ENCODE measurements at regions not wholly inside any gene's neighbourhood (a gene's known extent, or its start where the extent isn't known, plus 50 kb on each side); places are given as distances from the start of the nearest gene placed in this dataset. TPM values are rescaled to one million over a fixed set of nuclear protein-coding genes. Genes with fewer than 3 reads are reported as not detected.

DNA sequence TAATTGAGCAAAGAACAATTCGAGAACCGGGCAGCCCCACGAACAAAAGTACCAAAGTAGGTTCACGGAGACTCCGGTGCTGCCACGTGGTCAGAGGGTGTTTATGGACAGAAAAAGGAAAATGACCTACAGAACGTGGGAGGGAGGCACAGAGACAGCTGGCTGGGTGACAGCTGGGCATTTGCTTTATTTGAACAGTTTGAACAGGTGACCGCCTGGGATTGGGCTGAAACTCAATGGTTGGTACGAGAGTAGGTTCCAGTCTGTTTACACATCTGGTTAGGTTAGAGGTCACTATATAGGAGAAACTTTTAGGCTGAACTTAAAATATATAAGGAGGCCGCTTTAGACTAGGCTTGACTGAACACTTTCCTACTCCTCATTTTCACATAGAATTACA, 50.6 kb upstream of the CELF2 start:
- H2BK12ac ChIP-seq (ENCODE audit: low read length), result no peak overlapping the region
- H3K4ac ChIP-seq (ENCODE audit: low read length), result no peak overlapping the region
- H2BK15ac ChIP-seq (ENCODE audit: low read length), result no peak overlapping the region
- H2AFZ ChIP-seq (ENCODE audit: low read length), result no peak overlapping the region
- H2BK120ac ChIP-seq (ENCODE audit: low read depth, low read length), result no peak overlapping the region
- no peaks in the 10 kb centered on the region for H3K36me3 ChIP-seq (replicated peaks in 1 of 2; ENCODE audit: control insufficient read depth in 2 of 2, insufficient read depth in 2 of 2, low read length in 2 of 2)
- H3K79me1 ChIP-seq (ENCODE audit: low read depth, low read length), result no peaks in the 10 kb centered on the region
- no peak overlapping the region for H3K27ac ChIP-seq (replicated peaks; ENCODE audit: low read length)
- no peaks in the 10 kb centered on the region for H3K9me3 ChIP-seq (replicated peaks in 1 of 2; ENCODE audit: control insufficient read depth in 2 of 2, insufficient read depth in 1 of 2, low read depth in 1 of 2, low read length in 2 of 2)
- H3K4me3 ChIP-seq (ENCODE audit: low read length in 2 of 2), result no peak overlapping the region
- no peaks in the 10 kb centered on the region for H3K27me3 ChIP-seq (ENCODE audit: control insufficient read depth in 3 of 3, insufficient read depth in 3 of 3, low read depth in 1 of 3, low read length in 3 of 3)
- H2AK5ac ChIP-seq (ENCODE audit: low read depth, low read length), result no peak overlapping the region
- H2BK5ac ChIP-seq (ENCODE audit: low read length), result no peak overlapping the region
- no peak overlapping the region for H3K14ac ChIP-seq (ENCODE audit: low read length)
- H3K4me1 ChIP-seq (ENCODE audit: control insufficient read depth in 2 of 2, insufficient read depth in 1 of 2, low read depth in 1 of 2, low read length in 2 of 2), result peaks cover 0 to 5% of the 10 kb centered on the region in 2 donors
- H3K9ac ChIP-seq (ENCODE audit: low read depth, low read length, poor library complexity), result no peak overlapping the region
- H3K23ac ChIP-seq (ENCODE audit: low read depth, low read length, poor library complexity), result no peak overlapping the region
- H3K18ac ChIP-seq (ENCODE audit: low read length), result no peak overlapping the region
- no CpG with 5 or more reads among the region's 10 CpGs for WGBS, 2 donors (ENCODE audit: extremely low coverage in 2 of 2, insufficient read length in 2 of 2, insufficient replicate concordance in 1 of 2)
- no peak overlapping the region for H4K91ac ChIP-seq (ENCODE audit: low read depth, low read length, poor library complexity)
- H4K8ac ChIP-seq (ENCODE audit: low read depth, low read length), result no peak overlapping the region
- no peak overlapping the region for H3K4me2 ChIP-seq (ENCODE audit: insufficient read depth, low read length, poor library complexity, severe bottlenecking)
- no peak for DNase-seq (ENCODE audit: low spot score)

GRCh38 chr10:10967581-10968256, 50.0 kb upstream of the CELF2 start:
- Histone ChIP-seq H3K23ac (ENCODE audit: low read depth, low read length, poor library complexity) (no peak overlapping the region), H2BK15ac (ENCODE audit: low read length) (no peak overlapping the region), H3K4me2 (ENCODE audit: insufficient read depth, low read length, poor library complexity, severe bottlenecking) (no peak overlapping the region), H2AK5ac (ENCODE audit: low read depth, low read length) (no peak overlapping the region), H3K18ac (ENCODE audit: low read length) (peak overlapping the region; percentile 73), H4K91ac (ENCODE audit: low read depth, low read length, poor library complexity) (no peak overlapping the region), H3K9ac (ENCODE audit: low read depth, low read length, poor library complexity) (no peak overlapping the region), H2BK12ac (ENCODE audit: low read length) (no peak overlapping the region), H3K14ac (ENCODE audit: low read length) (no peak overlapping the region), H4K8ac (ENCODE audit: low read depth, low read length) (no peak overlapping the region), H2BK120ac (ENCODE audit: low read depth, low read length) (no peak overlapping the region), H3K27ac (replicated peaks; ENCODE audit: low read length) (no peak overlapping the region), H3K9me3 (replicated peaks in 1 of 2; ENCODE audit: control insufficient read depth in 2 of 2, insufficient read depth in 1 of 2, low read depth in 1 of 2, low read length in 2 of 2) (no peaks in the 10 kb centered on the region), H2BK5ac (ENCODE audit: low read length) (no peak overlapping the region), H3K36me3 (replicated peaks in 1 of 2; ENCODE audit: control insufficient read depth in 2 of 2, insufficient read depth in 2 of 2, low read length in 2 of 2) (no peaks in the 10 kb centered on the region), H2AFZ (ENCODE audit: low read length) (peak overlapping the region; percentile 8), H3K27me3 (ENCODE audit: control insufficient read depth in 3 of 3, insufficient read depth in 3 of 3, low read depth in 1 of 3, low read length in 3 of 3) (no peaks in the 10 kb centered on the region), H3K4me1 (ENCODE audit: control insufficient read depth in 2 of 2, insufficient read depth in 1 of 2, low read depth in 1 of 2, low read length in 2 of 2) (peaks cover 0 to 5% of the 10 kb centered on the region in 2 donors), H3K4me3 (ENCODE audit: low read length in 2 of 2) (no peak overlapping the region), H3K79me1 (ENCODE audit: low read depth, low read length) (no peaks in the 10 kb centered on the region), H3K4ac (ENCODE audit: low read length) (no peak overlapping the region)
- DNase-seq (ENCODE audit: low spot score), result no peak
- WGBS, 2 donors (ENCODE audit: extremely low coverage in 2 of 2, insufficient read length in 2 of 2, insufficient replicate concordance in 1 of 2), result no CpG with 5 or more reads among the region's 8 CpGs

Small RNAs in the stretch of these regions (small RNA-seq; reads per million reads assigned to genes)
- gene AC025946.2 (ENCODE audit: insufficient read depth) (not detected), gene AL355333.1 (ENCODE audit: insufficient read depth) (not detected), gene CUX2P1 (ENCODE audit: insufficient read depth) (not detected), gene RF00019 (ENCODE audit: insufficient read depth) (not detected), gene RNA5SP299 (ENCODE audit: insufficient read depth) (not detected)

All from neuronal stem cell (in vitro differentiated cells).